Astrocyte (in vitro differentiated cells and primary cell): ENCODE measurements at regions not wholly inside any gene's neighbourhood (a gene's known extent, or its start where the extent isn't known, plus 50 kb on each side); places are given as distances from the start of the nearest gene placed in this dataset.

Experiments used
- DNase-seq: peaks from one replicate; pipeline ENCODE4 v3.0.0-alpha.2; 2010; ENCODE audit warnings: low read depth
- FAIRE-seq: peaks from 2 replicates; lab custom pipeline; 2011; peaks lifted over from hg19 to GRCh38; lab: Jason Lieb, UNC
- H2AFZ ChIP-seq: 2 replicates; pipeline ENCODE4 v1.6.0; 2012; ENCODE audit warnings: low read depth, low read length, inconsistent platforms
- H3K27ac ChIP-seq: 2 replicates; pipeline ENCODE4 v1.5.1; 2011; ENCODE audit warnings: low read depth, low read length, inconsistent platforms
- H3K27me3 ChIP-seq: 2 replicates; pipeline ENCODE4 v1.6.0; 2011; ENCODE audit warnings: low read length, inconsistent platforms; ENCODE audit not compliant: insufficient read depth
- H3K36me3 ChIP-seq: 2 replicates; pipeline ENCODE4 v1.5.1; 2011; ENCODE audit warnings: low read length, inconsistent platforms; ENCODE audit not compliant: insufficient read depth
- H3K4me1 ChIP-seq: 2 replicates; pipeline ENCODE4 v1.5.1; 2011; ENCODE audit warnings: low read length, inconsistent platforms; ENCODE audit not compliant: insufficient read depth
- H3K4me2 ChIP-seq: 2 replicates; pipeline ENCODE4 v1.6.0; 2012; ENCODE audit warnings: low read length, inconsistent platforms
- H3K4me3 ChIP-seq: 2 replicates; pipeline ENCODE4 v1.5.1; 2011; ENCODE audit warnings: low read depth, mild to moderate bottlenecking, low read length, inconsistent platforms; ENCODE audit not compliant: insufficient read depth
- H3K79me2 ChIP-seq: 2 replicates; pipeline ENCODE4 v1.6.0; 2012; ENCODE audit warnings: mild to moderate bottlenecking, low read length, inconsistent platforms; ENCODE audit not compliant: insufficient read depth
- H3K9ac ChIP-seq: 2 replicates; pipeline ENCODE4 v1.6.0; 2012; ENCODE audit warnings: mild to moderate bottlenecking, low read length, inconsistent platforms
- H3K9me3 ChIP-seq: 2 replicates; pipeline ENCODE4 v1.5.1; 2012; ENCODE audit warnings: low read depth, mild to moderate bottlenecking, low read length, inconsistent platforms; ENCODE audit not compliant: insufficient read depth
- H4K20me1 ChIP-seq: 2 replicates; pipeline ENCODE4 v1.6.0; 2012; ENCODE audit warnings: low read length, inconsistent platforms; ENCODE audit not compliant: insufficient read depth
- H3K27ac Mint-ChIP-seq: one replicate; pipeline ENCODE4 v1.8.0; 2021; ENCODE audit warnings: mild to moderate bottlenecking, mixed read lengths; ENCODE audit not compliant: unreplicated experiment
- H3K27me3 Mint-ChIP-seq: one replicate; pipeline ENCODE4 v1.8.0; 2021; ENCODE audit warnings: low read depth, mixed read lengths; ENCODE audit not compliant: unreplicated experiment
- H3K36me3 Mint-ChIP-seq: one replicate; pipeline ENCODE4 v1.8.0; 2021; ENCODE audit warnings: low read depth, mixed read lengths; ENCODE audit not compliant: unreplicated experiment
- H3K4me1 Mint-ChIP-seq: one replicate; pipeline ENCODE4 v1.8.0; 2021; ENCODE audit warnings: low read depth, mixed read lengths; ENCODE audit not compliant: unreplicated experiment
- H3K4me3 Mint-ChIP-seq: one replicate; pipeline ENCODE4 v1.8.0; 2021; ENCODE audit warnings: mild to moderate bottlenecking, moderate library complexity, mixed read lengths; ENCODE audit not compliant: unreplicated experiment
- H3K9me3 Mint-ChIP-seq: one replicate; pipeline ENCODE4 v1.8.0; 2021; ENCODE audit warnings: mild to moderate bottlenecking, mixed read lengths; ENCODE audit not compliant: unreplicated experiment
- EZH2 ChIP-seq: IDR thresholded peaks from 2 replicates; pipeline ENCODE4 v1.6.1; 2012; ENCODE audit warnings: mild to moderate bottlenecking, low read length, inconsistent platforms; ENCODE audit not compliant: insufficient read depth
- TF ChIP-seq, protein P1 (sequence below): IDR thresholded peaks from 2 replicates; pipeline ENCODE4 v1.5.1; 2011; ENCODE audit warnings: low read depth, mild to moderate bottlenecking, inconsistent platforms, low read length, moderate library complexity; ENCODE audit not compliant: insufficient read depth

DNA sequence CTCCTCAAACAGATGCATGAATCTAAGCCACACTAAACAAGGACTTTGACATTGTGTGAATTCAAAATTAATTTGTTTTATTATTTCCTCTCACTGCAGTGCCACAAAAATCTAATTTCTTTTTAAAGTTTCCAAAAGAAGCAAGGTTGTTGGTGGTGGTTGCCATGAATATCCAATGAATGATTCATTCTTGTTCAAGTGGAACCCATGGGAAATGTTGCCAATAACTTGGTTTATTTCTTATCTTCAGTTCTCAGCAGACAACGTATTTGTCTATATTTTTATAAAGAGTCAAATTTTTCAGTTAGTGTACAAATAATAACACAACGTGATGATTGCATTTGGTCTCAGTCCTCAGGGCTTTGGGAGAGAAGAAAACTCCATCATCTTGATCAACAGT lies 309.4 kb upstream of the NOCT start:
- FAIRE-seq, result no peak

DNA sequence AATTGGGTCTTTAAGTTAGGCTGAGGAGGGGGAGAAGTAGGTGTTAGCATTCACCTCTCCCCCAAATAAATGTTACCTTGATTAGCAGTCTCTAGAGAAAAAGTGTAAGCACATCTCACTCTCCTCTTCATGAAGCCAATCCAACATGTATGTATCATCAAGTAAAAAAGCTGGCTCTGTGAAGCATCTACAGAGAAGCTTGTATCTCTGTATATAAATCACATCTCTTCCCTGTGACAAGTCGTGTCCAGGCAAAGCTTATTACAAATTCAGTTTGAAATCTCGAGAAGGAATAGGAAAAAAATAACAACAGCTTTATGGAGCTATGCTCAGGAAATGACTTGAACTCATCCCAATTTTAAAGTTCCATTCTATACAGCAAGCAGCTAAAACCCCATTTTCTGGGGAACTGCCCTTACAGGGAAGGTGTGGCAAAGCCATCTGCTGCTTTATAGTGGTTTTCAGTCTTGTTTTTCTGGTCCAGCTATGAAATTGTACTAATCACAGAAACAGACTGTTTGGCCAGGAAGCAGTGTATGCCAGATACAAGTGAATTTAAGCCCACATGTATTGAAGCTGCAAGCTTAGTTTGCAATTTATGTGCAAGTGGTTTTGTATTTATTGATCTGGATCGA lies 313.3 kb upstream of the NOCT start:
- no peaks in the 10 kb centered on the region for H3K79me2 ChIP-seq
- H2AFZ ChIP-seq, result no peak overlapping the region
- H3K27me3 Mint-ChIP-seq, result peaks cover 3% of the 10 kb centered on the region
- peaks cover 7% of the 10 kb centered on the region for H3K4me1 Mint-ChIP-seq
- H3K36me3 ChIP-seq, result no peaks in the 10 kb centered on the region
- no peak for DNase-seq
- FAIRE-seq, result no peak
- peaks cover 3% of the 10 kb centered on the region for H3K4me1 ChIP-seq
- H3K9ac ChIP-seq, result no peak overlapping the region
- H3K4me2 ChIP-seq, result no peak overlapping the region
- H3K36me3 Mint-ChIP-seq, result no peaks in the 10 kb centered on the region
- no peaks in the 10 kb centered on the region for H4K20me1 ChIP-seq
- H3K9me3 ChIP-seq, result no peaks in the 10 kb centered on the region
- no peak for TF ChIP-seq EZH2
- TF ChIP-seq, protein P1, sequence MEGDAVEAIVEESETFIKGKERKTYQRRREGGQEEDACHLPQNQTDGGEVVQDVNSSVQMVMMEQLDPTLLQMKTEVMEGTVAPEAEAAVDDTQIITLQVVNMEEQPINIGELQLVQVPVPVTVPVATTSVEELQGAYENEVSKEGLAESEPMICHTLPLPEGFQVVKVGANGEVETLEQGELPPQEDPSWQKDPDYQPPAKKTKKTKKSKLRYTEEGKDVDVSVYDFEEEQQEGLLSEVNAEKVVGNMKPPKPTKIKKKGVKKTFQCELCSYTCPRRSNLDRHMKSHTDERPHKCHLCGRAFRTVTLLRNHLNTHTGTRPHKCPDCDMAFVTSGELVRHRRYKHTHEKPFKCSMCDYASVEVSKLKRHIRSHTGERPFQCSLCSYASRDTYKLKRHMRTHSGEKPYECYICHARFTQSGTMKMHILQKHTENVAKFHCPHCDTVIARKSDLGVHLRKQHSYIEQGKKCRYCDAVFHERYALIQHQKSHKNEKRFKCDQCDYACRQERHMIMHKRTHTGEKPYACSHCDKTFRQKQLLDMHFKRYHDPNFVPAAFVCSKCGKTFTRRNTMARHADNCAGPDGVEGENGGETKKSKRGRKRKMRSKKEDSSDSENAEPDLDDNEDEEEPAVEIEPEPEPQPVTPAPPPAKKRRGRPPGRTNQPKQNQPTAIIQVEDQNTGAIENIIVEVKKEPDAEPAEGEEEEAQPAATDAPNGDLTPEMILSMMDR, result no peak
- no peak overlapping the region for H3K27ac Mint-ChIP-seq
- no peak overlapping the region for H3K4me3 Mint-ChIP-seq
- H3K27ac ChIP-seq, result no peak overlapping the region
- no peaks in the 10 kb centered on the region for H3K9me3 Mint-ChIP-seq
- H3K27me3 ChIP-seq, result no peaks in the 10 kb centered on the region
- no peak overlapping the region for H3K4me3 ChIP-seq

More for the DNA sequence above, 309.4 kb upstream of the NOCT start:
- no peaks in the 10 kb centered on the region for H3K9me3 ChIP-seq
- DNase-seq, result peak; percentile 62
- H4K20me1 ChIP-seq, result no peaks in the 10 kb centered on the region
- H3K27ac ChIP-seq, result no peak overlapping the region
- no peak overlapping the region for H3K9ac ChIP-seq
- Mint-ChIP-seq H3K36me3 (no peaks in the 10 kb centered on the region), H3K4me3 (no peak overlapping the region), H3K9me3 (peaks cover 7% of the 10 kb centered on the region), H3K27ac (no peak overlapping the region), H3K4me1 (peaks cover 6% of the 10 kb centered on the region), H3K27me3 (peaks cover 10% of the 10 kb centered on the region)
- H3K4me1 ChIP-seq, result no peaks in the 10 kb centered on the region
- TF ChIP-seq EZH2, result no peak
- TF ChIP-seq, protein P1, result no peak
- no peaks in the 10 kb centered on the region for H3K79me2 ChIP-seq
- H3K36me3 ChIP-seq, result no peaks in the 10 kb centered on the region
- no peak overlapping the region for H3K4me2 ChIP-seq
- H3K27me3 ChIP-seq, result peaks cover 3% of the 10 kb centered on the region
- H2AFZ ChIP-seq, result no peak overlapping the region
- H3K4me3 ChIP-seq, result no peak overlapping the region

DNA sequence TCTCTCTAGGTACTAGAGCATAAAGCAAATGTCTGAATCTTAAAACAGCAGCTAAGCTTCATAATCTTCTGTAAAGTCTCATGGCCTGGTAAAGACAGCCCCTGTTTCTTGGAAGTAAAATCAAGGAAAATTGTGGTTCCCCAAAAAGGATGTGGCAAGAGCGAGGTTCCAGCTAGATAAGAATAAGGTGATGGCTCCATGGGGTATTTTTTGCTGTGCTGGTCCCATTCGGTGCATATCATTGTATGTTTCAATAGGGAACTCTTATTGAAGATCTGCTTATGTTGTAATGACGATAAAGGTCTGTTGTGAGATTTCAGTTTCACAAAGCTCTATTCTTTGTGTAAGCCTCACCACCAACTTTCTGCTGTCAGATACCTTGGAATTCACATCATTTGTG lies 316.9 kb upstream of the NOCT start:
- Histone ChIP-seq H4K20me1 (no peaks in the 10 kb centered on the region), H3K79me2 (no peaks in the 10 kb centered on the region), H3K27ac (no peak overlapping the region), H3K27me3 (no peaks in the 10 kb centered on the region), H3K36me3 (no peaks in the 10 kb centered on the region), H2AFZ (no peak overlapping the region), H3K4me3 (no peak overlapping the region), H3K4me1 (peaks cover 3% of the 10 kb centered on the region), H3K9ac (no peak overlapping the region), H3K9me3 (no peaks in the 10 kb centered on the region), H3K4me2 (no peak overlapping the region)
- FAIRE-seq (no peak), DNase-seq (no peak)
- Mint-ChIP-seq H3K27me3 (no peaks in the 10 kb centered on the region), H3K36me3 (no peaks in the 10 kb centered on the region), H3K27ac (no peak overlapping the region), H3K4me3 (no peak overlapping the region), H3K9me3 (no peaks in the 10 kb centered on the region), H3K4me1 (peaks cover 13% of the 10 kb centered on the region)
- TF ChIP-seq EZH2, result no peak
- TF ChIP-seq, protein P1, result no peak
